HG03159 (cell line): ENCODE measurements at regions not wholly inside any gene's neighbourhood (a gene's known extent, or its start where the extent isn't known, plus 50 kb on each side); places are given as distances from the start of the nearest gene placed in this dataset.
"Not testable (repeated sequence)": the region's sequence is repeated elsewhere in the genome, so short reads cannot be mapped to it uniquely, and the experiment has no call there.

ENCODE experiments used
- ATAC-seq: cut with Tn5 transposase; IDR thresholded peaks from one replicate; pipeline ENCODE4 v1.9.1; 2021; ENCODE audit warnings: mild to moderate bottlenecking, moderate library complexity; ENCODE audit not compliant: unreplicated experiment

DNA sequence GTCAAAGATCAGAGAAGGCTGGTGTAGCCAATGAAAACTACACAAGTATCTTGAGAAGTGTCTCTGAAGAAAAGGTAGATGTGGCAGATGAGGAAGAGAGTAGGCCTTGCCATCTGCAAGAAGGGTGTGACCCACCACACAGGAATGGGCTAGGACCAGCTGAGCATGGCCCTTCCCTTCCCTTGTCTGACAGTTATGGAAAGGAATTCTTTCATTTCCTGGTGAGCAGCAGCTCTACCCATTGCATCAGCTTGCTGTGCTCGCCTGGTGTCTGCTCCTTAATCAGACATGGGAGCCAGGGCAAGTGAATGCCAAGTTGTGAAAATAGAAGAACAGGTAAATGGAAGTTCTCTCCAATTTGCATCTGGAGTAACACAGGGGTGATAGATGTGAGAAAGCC lies 145.2 kb upstream of the KRR1 start:
- ATAC-seq = no peak

- ATAC-seq = no peak
Observed at GRCh38 chr12:75656210-75656609, 144.8 kb upstream of the KRR1 start.

DNA sequence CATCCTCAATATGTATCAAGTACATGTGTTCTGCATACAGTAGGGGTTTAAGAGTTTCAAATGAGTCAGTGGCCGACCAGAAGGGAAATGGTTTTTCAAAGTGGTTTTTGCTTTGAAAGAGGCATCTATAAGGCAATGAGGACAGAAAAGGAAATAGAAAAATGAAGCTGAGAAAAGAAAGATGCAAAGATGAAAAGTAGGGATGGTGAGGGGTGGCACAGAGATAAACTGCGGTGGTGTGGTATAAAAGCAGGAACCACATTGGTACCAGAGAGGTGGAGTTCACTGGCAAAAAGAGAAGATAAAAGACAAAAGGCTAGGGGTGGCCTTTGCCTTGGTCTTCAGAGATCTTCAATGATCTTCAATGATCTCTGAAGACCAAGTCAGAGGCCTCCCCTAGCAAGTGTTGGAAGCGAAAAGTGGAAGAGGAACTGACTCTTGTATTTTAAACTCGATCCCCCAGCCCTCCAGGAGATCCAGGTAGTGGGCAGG lies 144.0 kb upstream of the KRR1 start:
- ATAC-seq = peak; percentile 57

DNA sequence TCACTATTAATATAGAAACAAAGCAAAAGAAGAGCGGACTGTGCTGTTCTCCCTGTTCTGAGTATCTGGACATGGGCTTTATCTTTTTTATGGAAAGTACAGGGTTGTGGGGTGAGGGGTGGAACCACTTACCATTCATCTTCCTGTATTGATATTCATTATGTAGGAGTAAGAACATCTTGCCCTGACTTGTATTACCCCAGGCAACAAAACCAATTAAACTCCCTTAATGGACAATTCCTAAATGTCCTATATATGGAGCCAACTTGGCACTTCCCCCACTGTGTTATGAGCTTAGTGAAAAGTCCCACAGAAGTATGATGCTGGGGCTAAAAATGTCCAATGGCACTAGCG lies 139.9 kb upstream of the KRR1 start:
- ATAC-seq = no peak

GRCh38 chr12:75650595-75651341 lies 139.4 kb upstream of the KRR1 start:
- ATAC-seq = no peak

GRCh38 chr12:75650100-75650499 lies 138.7 kb upstream of the KRR1 start:
- ATAC-seq = no peak

DNA sequence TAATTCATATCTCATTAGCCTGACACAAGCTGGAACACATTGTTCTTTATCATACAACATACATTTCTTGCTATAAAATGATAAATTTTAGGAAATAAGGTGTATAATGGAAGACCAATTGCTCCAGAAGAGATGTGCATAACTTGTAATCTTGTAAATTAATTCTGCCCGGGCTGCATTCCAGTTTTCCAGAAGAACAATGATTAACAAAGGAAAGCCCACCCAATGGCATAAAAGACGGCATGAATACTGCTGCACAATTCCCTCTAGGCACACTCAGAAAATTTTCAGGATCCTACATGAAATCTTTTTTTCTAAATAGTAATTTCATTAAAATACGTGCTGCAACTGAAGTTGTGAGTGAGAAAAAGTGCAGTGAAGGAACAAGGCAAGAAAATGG lies 137.4 kb upstream of the KRR1 start:
- no peak for ATAC-seq

DNA sequence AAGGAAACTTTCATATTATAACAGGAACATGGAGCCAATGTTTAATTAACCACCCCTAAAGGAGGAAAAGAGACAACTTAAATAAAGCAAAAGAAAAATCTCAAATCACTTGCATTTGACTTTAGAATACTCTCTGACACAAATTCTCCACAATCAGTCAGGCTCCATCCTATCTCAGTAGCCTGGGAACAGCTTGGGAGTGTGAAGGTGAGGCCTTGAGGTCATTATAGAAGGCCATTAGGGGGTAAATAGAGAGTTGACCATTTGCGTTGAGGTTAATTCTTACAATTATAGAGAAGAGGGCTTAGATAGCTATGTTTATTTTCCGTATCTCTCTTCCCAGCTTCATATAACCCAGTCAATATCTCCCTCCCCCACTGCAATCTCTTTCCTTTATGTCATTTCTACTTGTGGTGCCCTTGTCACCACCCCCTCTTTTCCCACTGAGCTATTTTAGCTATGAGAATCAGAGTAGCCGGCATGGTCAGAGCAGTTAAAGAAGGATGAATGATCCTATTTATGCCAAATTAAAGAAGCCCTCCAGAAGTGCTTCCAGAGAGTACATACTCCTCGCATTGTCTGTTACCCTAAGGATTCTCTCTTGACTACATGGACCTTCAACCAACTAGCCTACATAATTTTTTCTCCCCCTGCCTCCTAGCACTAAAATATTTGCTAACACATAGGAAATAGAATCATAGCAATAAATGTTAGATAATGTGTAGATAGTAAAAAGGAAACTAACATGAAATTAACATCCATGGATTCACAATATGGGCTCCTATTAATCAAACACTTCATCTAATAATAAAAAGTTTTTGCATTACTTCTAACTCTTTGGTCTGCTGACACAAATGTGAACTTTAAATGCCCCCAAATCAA lies 135.2 kb upstream of the KRR1 start:
- ATAC-seq = no peak

DNA sequence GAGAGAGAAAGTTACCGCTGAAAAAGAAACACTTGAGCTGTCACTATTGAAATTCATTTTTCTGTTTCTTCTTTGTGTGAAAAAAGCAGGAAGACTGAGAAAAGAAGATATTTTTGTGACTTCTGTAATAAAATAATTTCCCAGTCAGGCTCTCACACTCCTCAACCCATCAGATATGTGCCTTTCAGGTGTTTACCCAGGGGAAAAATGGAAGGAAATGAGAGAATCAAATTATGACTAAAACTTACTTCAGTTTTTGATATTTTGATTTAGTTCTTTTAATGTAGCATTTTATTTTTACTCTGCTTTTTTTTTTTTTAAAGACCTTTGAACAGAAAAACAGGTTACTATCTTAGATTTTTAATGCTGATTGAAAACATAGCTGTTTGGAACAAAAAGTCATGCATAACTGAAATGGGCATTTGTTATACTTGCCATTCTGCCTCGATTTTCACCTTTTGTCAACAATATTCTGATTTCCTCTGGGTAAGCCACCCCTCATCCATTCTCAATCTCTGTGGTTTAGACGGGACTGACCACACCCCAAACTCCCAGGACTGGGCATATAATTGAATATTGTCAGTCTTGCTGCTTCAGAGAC lies 133.2 kb upstream of the KRR1 start:
- ATAC-seq = no peak

GRCh38 chr12:75643119-75643518 lies 131.7 kb upstream of the KRR1 start:
- ATAC-seq = not testable (repeated sequence)

- no peak for ATAC-seq
Observed at GRCh38 chr12:75642226-75642625, 130.8 kb upstream of the KRR1 start.

DNA sequence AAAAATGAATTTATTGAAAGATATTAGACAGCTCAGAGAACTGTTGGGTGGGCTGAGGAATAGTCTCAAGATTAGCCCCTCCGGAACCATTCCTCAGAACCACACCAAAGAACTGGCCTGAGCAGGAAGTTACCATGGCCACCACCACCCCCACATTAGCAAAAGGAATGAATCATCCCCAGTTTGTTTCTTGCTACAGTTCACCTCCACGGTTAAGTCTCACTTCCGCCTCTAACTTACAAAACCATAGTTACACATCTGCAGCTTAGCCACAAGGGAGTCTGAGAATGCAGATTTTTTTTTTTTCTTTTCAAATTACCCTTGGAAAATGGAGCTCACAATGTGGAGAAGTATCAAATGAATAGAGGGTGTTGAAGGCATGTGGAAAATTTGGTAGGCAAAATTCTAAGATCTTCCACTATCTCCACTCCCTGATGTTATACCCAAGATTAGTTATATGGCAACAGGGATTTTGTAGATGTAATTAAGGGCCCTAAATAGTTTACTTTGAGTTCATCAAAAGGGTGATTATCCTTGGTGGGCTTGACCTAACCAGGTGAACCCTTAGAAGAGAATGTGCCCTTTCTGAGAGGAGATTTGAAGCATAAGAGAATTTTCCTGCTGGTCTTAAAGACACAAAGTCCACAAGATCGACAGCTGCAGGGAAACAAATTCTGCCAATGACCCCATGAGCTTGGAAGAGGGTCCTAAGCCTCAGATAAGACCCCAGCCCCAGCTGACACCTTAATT lies 129.8 kb upstream of the KRR1 start:
- peak; percentile 97 for ATAC-seq

GRCh38 chr12:75638792-75639191 lies 127.4 kb upstream of the KRR1 start:
- ATAC-seq = no peak

DNA sequence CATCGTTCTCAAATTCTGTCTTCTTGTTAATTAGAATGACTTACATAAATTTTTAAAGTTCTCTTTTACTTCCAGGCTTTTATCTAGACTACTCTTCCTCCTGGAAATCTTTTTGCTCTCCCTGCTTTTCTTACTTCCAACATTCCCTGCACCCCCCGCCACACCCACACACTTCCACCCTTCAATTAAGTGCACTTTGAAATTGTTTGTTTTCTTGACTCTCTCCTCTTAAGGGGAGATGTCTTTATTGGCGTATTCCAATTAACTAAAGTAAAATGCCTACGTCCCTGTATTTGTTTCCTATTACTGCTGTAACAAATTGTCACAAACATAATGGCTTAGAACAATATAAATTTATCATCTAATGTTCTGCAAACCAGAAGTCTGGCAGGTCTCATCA lies 125.2 kb upstream of the KRR1 start:
- no peak for ATAC-seq

- ATAC-seq = peak; percentile 61
Observed at GRCh38 chr12:75635606-75636444, 124.4 kb upstream of the KRR1 start.

- ATAC-seq = no peak
Observed at GRCh38 chr12:75634244-75635222, 123.1 kb upstream of the KRR1 start.

DNA sequence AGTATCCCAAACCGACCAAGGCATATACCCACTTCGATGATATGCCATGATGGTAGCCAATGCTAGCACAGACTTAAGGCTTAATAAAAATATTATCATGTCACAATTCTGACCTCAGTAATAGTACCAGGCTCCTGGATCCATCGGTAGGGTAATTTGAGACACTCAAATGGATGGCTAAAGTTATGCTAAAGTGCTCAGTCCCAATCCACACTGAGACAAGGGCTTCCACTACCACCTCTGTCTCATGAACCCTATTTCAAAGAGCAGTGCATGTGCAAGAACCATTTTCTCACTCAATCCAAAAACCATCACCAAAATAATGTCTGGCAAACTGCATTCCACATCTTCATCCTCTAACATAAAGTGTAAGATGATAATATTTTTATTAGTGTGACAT lies 122.4 kb upstream of the KRR1 start:
- no peak for ATAC-seq

GRCh38 chr12:75632442-75632841 lies 121.0 kb upstream of the KRR1 start:
- ATAC-seq = no peak

GRCh38 chr12:75631831-75632230 lies 120.4 kb upstream of the KRR1 start:
- ATAC-seq = no peak
